ES-I3 (cell line): ENCODE measurements at regions not wholly inside any gene's neighbourhood (a gene's known extent, or its start where the extent isn't known, plus 50 kb on each side); places are given as distances from the start of the nearest gene placed in this dataset.

Experiments
- H3K36me3 ChIP-seq: 2 replicates; pipeline ENCODE4 v1.6.1; 2013; ENCODE audit warnings: mild to moderate bottlenecking, low read length, control low read depth, moderate library complexity; ENCODE audit not compliant: insufficient read depth
- H3K4me1 ChIP-seq: 2 replicates; pipeline ENCODE4 v1.6.1; 2013; ENCODE audit warnings: mild to moderate bottlenecking, control low read depth, low read length; ENCODE audit not compliant: insufficient read depth
- H3K9ac ChIP-seq: 2 replicates; pipeline ENCODE4 v1.6.1; 2013; ENCODE audit warnings: low read depth, mild to moderate bottlenecking, low read length, moderate library complexity
- H3K9me3 ChIP-seq: 2 replicates; pipeline ENCODE4 v1.6.1; 2013; ENCODE audit warnings: mild to moderate bottlenecking, low read length, moderate library complexity; ENCODE audit not compliant: control insufficient read depth, insufficient read depth

DNA sequence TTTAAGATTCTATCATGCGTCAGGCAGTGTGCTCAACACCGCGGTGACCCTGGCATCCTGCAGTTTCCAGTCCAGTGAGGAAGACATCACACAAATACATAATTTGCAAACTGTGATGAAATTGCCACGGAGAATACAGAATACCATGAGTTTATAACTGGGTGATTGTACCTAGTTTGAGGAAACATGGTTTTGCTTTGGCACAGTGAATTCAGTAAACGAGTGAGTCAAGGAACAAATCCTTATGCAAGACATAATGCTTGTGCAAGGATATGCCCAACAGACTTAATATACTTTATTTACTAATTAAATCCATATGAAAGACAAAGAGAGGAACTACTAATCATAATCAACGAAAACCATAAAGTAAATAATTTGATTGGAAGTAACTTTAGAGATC, 311.8 kb upstream of the TMTC1 start:
- H3K9me3 ChIP-seq, result no peaks in the 10 kb centered on the region
- H3K9ac ChIP-seq, result no peak overlapping the region
- peaks cover 17% of the 10 kb centered on the region; the same call in 1 of the 2 replicates for H3K4me1 ChIP-seq
- no peaks in the 10 kb centered on the region for H3K36me3 ChIP-seq

DNA sequence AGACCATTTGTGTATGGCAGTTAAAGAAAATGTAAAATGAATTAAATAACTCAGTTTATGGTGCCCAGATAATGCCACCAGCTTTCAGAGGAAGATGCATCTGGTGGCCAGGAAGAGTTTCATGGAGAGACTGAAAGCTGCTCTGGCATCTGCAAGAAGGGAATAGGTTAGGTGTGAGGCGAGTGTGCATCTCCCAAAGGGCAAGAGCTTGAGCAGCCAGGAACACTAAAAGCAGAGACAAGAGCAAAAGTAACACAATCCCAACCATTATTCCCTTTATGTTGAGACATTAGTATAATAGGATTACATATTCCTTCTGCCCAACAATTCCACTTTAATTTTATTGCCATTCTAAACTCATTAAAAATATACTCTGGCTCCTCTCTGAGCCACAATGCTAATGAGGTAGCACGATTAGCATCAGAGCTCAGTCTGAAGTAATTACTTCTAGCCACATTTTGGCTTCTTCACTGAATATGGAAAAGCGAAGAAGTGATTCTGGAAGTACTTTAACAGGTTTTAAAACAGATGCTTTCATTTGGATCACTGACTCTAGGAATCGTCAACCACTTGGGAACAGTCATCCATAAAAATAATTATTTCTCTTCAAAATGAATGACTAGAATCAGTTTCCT, 309.4 kb upstream of the TMTC1 start:
- no peaks in the 10 kb centered on the region for H3K9me3 ChIP-seq
- peaks cover 8% of the 10 kb centered on the region; the same call in 1 of the 2 replicates for H3K4me1 ChIP-seq
- H3K9ac ChIP-seq, result no peak overlapping the region
- no peaks in the 10 kb centered on the region for H3K36me3 ChIP-seq

DNA sequence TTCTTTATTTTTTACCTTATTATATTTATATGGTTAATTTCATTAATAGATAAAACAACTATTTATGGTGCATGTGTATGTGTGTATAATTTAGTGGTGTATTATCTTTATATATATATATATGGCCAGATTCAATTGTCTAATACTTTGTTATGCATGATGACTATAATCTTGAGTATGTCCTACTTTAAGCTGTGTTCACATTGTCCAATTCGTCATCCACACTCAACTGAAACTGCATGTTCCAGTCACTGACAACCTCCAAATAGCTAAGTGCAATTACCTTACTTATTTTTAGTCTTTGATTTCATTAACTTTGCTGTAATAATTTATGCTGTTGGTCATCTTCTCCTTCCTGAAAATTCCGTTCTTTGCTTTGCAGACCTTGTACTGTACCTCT, 306.5 kb upstream of the TMTC1 start:
- H3K9ac ChIP-seq, result no peak overlapping the region
- H3K9me3 ChIP-seq, result no peaks in the 10 kb centered on the region
- H3K4me1 ChIP-seq, result no peaks in the 10 kb centered on the region
- no peaks in the 10 kb centered on the region for H3K36me3 ChIP-seq

DNA sequence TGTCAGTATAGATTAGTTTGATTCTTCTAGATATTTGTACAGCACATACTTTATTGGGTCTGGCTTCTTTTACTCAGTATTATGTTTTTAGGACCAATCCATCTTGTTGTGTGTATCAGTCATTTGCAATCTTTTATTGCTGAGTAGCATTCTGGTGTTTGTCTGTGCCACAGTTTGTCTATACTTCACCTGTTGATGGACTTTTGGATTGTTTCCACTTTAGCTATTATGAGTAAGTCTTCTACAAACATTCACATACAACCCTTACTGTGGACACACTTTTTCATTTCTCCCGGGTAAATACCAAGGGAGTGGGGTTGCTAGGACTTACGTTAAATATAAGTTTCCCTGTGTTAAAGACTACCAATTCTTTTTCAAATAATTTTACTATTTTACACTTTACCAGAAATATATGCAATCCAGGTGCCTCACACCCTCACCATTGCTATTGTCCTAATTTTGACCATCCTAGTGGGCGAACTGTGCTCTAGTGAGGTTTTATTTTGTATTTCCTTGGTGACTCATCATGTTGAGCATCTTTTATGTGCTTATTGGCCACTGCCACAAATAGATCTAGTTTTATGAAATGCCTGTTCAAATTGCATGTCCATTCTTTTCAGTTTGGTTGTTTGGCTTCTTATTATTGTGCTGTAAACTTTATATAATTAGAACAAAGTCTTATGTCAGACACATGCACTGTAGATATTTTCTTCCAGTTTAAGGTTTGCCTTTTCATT, 304.7 kb upstream of the TMTC1 start:
- no peaks in the 10 kb centered on the region for H3K36me3 ChIP-seq
- H3K9me3 ChIP-seq, result no peaks in the 10 kb centered on the region
- H3K4me1 ChIP-seq, result no peaks in the 10 kb centered on the region
- H3K9ac ChIP-seq, result no peak overlapping the region

DNA sequence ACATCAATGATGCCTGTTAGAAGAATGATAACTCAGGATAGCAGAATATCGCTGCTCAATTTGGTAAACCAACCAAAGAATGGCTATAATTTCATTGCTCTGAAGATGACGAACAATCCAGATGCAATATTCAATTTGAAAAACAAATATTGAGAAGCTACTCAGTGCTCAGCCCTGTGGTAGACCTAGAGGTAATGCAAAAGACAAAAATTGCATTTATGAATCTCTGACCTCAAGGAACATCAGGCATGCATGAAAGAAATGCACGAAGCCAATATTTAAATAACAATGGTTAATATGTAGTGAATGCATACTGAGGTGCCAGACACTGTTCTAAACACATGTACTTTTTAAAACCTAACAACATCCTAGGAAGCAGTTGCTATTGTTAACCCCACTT, 298.6 kb upstream of the TMTC1 start:
- Histone ChIP-seq H3K4me1 (no peaks in the 10 kb centered on the region), H3K9ac (no peak overlapping the region), H3K9me3 (no peaks in the 10 kb centered on the region), H3K36me3 (no peaks in the 10 kb centered on the region)

DNA sequence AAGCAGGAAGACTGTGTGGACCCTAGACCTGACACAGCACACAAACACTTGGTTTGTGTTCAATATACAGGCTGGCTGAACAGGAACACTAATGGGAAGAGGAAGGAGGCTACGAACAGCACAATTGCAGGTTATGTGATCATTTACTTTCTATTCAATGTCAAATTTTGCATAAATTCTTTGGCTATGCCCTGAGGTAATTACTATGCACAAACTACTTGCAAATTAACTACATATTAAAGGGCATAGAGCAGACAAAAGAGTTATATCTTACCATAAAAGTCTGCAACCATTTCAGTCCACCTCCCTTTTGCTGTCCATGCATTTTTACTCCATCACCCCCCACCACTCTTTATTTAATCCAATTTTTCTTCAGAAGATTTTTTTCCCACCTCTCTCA, 291.2 kb upstream of the TMTC1 start:
- no peaks in the 10 kb centered on the region for H3K9me3 ChIP-seq
- no peaks in the 10 kb centered on the region for H3K4me1 ChIP-seq
- no peak overlapping the region for H3K9ac ChIP-seq
- no peaks in the 10 kb centered on the region for H3K36me3 ChIP-seq

DNA sequence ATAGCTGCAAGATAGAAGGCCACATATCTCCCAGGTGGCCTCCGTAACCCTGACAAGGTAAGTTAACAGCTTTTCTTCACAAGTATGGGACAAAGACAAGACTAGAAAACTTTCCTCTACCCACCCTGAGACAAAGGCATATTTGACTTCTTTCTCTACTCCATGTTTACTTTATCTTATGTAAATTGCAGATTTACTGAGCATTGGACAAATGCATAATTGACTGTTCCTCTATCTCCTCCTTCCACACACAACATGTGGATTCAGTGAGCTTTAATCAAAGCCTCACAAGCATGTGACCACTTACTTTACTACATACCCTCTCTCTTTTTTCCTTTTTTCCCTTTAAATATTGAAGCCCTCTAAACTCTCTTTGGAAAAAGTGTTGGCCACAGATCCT, 289.1 kb upstream of the TMTC1 start:
- no peak overlapping the region for H3K9ac ChIP-seq

DNA sequence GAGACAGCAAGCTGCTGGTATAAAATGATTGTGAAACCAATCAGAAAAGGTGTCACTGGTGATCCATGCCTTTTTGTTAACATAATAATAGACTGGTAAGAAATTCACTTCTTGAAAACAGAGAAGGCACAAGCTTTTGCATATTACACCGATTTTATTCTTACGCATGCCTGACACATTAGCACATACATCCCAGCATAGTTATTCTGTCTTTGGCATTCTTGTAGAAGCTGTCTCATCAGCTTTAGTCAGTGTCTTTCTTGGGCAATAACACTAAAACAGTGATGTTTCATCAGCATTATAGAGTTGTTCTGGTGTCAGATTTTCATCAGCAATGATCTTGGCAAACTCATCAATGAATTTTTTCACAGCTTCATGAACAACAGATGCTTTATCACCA, 283.4 kb upstream of the TMTC1 start:
- Histone ChIP-seq H3K9me3 (no peaks in the 10 kb centered on the region; the same call in 1 of the 2 replicates), H3K36me3 (no peaks in the 10 kb centered on the region), H3K4me1 (no peaks in the 10 kb centered on the region; the same call in 1 of the 2 replicates), H3K9ac (no peak overlapping the region)

More for the DNA sequence above, 289.1 kb upstream of the TMTC1 start:
- H3K9me3 ChIP-seq, result no peaks in the 10 kb centered on the region
- H3K4me1 ChIP-seq, result no peaks in the 10 kb centered on the region
- H3K36me3 ChIP-seq, result no peaks in the 10 kb centered on the region

DNA sequence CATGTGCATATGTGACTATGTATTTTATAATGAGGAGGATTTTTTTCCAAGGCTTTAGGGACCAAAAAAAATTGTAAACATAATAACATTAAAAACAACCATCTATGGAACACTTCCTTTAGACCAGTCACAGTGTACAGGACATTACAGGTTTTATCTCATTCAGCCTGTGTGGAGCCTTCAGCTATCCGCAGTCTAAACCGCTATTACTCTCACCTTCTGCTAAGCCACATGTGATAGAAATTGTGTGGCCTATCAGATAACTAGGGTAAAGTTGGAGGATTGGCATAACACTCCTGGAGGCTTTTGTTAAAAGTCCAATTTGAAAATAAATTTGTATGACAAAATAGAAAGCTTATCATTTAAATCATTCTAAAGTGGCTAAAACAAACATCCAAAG, 281.2 kb upstream of the TMTC1 start:
- Histone ChIP-seq H3K36me3 (no peaks in the 10 kb centered on the region), H3K9me3 (no peaks in the 10 kb centered on the region; the same call in 1 of the 2 replicates), H3K9ac (no peak overlapping the region), H3K4me1 (no peaks in the 10 kb centered on the region; the same call in 1 of the 2 replicates)

DNA sequence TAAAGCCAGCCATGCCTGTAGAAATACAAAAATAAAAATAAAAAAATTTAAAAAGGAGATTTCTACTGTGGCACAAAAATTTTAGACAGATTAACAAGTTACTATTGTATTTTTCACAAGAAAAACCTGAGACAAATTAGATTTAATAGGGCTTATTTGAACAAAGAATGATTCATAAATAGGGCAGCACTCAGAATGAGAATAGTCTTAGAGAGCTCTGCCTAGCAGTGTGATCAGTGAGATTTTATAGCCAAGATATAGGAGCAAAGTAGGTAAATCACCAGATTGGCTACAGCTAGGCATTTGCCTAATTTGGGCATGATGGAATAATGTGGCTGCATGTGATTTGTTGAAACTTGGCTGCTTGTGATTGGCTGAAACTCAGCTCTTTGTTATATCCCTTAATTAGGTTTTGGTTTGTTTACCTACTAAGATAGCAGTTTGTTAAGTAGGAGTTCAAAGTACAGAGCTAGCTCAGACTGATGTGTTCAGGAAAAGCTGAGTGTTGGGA, 279.7 kb upstream of the TMTC1 start:
- Histone ChIP-seq H3K36me3 (no peaks in the 10 kb centered on the region), H3K9me3 (no peaks in the 10 kb centered on the region; the same call in 1 of the 2 replicates), H3K4me1 (no peaks in the 10 kb centered on the region; the same call in 1 of the 2 replicates), H3K9ac (no peak overlapping the region)

DNA sequence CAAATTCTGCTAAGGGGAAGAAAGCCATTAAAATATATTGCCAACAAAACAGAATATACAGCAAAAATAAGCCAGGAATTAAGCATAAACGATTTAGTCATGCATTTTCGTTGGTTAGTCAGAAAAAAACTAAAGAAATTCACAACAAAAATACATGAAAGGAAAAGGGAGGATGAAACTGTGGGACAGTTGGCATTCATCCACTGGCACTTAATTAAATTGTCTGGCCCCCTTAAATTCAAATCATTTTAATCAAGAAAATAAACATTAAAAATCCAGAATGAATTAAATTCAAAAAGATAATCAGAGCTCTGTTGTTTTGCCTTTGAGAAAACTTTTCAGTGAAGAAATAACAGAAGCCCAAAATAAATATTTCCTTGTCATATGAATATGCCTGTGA, 264.6 kb upstream of the TMTC1 start:
- H3K36me3 ChIP-seq, result no peaks in the 10 kb centered on the region
- no peaks in the 10 kb centered on the region for H3K9me3 ChIP-seq
- H3K4me1 ChIP-seq, result peaks cover 8% of the 10 kb centered on the region
- H3K9ac ChIP-seq, result no peak overlapping the region

DNA sequence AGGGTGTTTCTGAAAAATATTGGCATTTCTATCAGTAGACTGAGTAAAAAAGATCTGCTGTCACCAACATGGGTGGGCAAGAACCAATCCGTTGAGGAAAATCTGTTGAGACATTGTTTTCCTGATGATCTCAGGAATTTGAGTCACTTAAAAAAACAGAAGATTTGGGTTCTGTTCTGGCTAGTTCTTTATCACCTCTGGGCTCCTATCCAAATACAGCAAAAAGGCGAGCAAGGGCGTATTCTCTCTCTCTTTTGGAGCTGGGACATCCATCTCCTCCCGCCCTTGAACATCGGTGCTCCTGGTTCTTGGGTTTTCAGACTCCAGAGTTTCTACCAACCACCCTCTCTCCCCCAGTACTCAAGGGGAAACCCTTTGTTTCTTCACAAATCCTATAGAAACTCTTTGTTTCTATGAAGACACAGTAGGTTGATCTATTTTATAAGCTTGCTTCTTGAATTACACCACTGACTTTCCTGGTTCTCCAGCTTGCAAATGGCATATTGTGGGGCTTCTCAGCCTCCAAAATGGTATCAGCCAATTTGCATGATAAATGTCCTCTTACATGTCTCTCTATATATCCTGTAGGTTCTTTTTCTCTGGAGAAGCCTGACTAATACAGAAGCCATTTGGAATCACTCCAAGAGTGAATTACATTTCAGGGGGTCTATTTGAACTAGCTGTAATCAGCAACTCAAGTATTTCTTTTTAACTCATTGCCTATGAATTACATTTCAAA, 263.9 kb upstream of the TMTC1 start:
- no peaks in the 10 kb centered on the region for H3K9me3 ChIP-seq
- no peak overlapping the region for H3K9ac ChIP-seq
- H3K4me1 ChIP-seq, result peaks cover 13% of the 10 kb centered on the region
- H3K36me3 ChIP-seq, result no peaks in the 10 kb centered on the region

DNA sequence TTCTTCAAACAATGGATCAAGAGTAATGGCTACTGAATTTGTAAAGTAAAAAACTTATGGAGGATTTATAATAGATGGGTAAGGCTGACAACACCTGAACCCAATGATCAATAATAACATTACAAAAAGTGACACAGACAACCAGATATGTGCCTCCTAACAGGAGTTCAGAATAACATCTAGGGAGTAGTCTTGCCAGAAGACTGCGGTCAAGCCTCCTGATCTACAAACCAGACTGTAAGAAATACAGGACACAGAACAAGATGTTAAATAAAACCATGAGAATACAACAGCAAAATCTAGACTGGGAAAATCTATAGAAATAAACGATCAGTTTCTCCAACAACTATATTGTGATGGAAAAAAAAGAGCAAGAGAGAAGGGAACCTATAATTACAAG, 262.6 kb upstream of the TMTC1 start:
- Histone ChIP-seq H3K36me3 (no peaks in the 10 kb centered on the region), H3K9me3 (no peaks in the 10 kb centered on the region), H3K4me1 (peaks cover 13% of the 10 kb centered on the region), H3K9ac (no peak overlapping the region)

DNA sequence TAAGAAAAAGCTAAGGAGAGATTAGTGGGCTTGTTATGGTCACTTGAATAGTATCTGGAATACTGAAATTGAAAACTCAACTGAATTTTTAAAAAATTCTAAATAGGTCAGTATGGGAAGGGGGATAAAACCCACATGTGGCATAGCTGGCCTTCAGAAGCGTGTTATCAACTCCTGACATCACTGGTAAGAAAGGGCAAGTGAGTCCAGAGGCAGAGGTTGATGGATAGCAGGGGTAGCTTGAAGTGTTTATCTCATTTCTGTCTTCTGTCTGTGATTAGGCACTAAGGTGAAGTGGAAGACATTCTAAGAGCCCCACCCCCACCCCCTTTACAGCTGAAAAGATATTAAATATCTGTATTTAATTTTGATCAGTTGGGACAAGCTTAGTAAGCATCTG, 261.4 kb upstream of the TMTC1 start:
- no peaks in the 10 kb centered on the region for H3K36me3 ChIP-seq
- H3K9me3 ChIP-seq, result no peaks in the 10 kb centered on the region
- peaks cover 13% of the 10 kb centered on the region for H3K4me1 ChIP-seq
- no peak overlapping the region for H3K9ac ChIP-seq
